Esophagus muscularis mucosa (tissue), 4 donors: ENCODE measurements at regions not wholly inside any gene's neighbourhood (a gene's known extent, or its start where the extent isn't known, plus 50 kb on each side); places are given as distances from the start of the nearest gene placed in this dataset.

ENCODE experiments used
- DNase-seq: peaks from one replicate; pipeline ENCODE4 v3.0.0-alpha.2; 2017; ENCODE audit errors: extremely low spot score
- H3K27ac ChIP-seq, 4 donors: fragments of 200-600 bp; sonication (generic); replicated peaks in 1 of 4; 1 replicate in 3 of 4; 2 replicates in 1 of 4; pipeline ENCODE4 v1.5.1; 2016 to 2019; ENCODE audit warnings: mild to moderate bottlenecking in 1 of 4
- H3K27me3 ChIP-seq, 4 donors: fragments of 200-600 bp; sonication (generic); one replicate each; pipeline versions ENCODE4 v1.5.1 to v1.6.0; 2016 to 2019
- H3K36me3 ChIP-seq, 4 donors: fragments of 200-600 bp; sonication (generic); one replicate each; pipeline ENCODE4 v1.5.1; 2016 to 2019
- H3K4me1 ChIP-seq, 4 donors: fragments of 200-600 bp; sonication (generic); one replicate each; pipeline ENCODE4 v1.5.1; 2016 to 2019
- H3K4me3 ChIP-seq, 4 donors: fragments of 200-600 bp; sonication (generic); 1 replicate in 2 of 4; 2 replicates in 2 of 4; pipeline ENCODE4 v1.5.1; 2016 to 2019; ENCODE audit warnings: mild to moderate bottlenecking in 4 of 4, moderate library complexity in 1 of 4
- H3K9me3 ChIP-seq, 4 donors: fragments of 200-600 bp; sonication (generic); 1 replicate in 3 of 4; 2 replicates in 1 of 4; pipeline ENCODE4 v1.5.1; 2016 to 2019
- CTCF ChIP-seq, 3 experiments: fragments of 200-600 bp in 2 of 3; fragments of 450-650 bp in 1 of 3; sonication (generic) in 2 of 3; IDR thresholded peaks; one replicate each; pipeline ENCODE4 v1.5.1; 2017 to 2019; ENCODE audit warnings: antibody characterized with exemption in 3 of 3, mild to moderate bottlenecking in 2 of 3, moderate library complexity in 1 of 3
- EP300 ChIP-seq: sonication (generic); formaldehyde crosslinking; IDR thresholded peaks from one replicate; pipeline ENCODE4 v1.6.1; 2017; ENCODE audit warnings: antibody characterized with exemption
- POLR2A ChIP-seq: fragments of 450-650 bp; IDR thresholded peaks from one replicate; pipeline ENCODE4 v1.6.1; 2017; ENCODE audit warnings: antibody characterized with exemption, moderate library complexity, mild to moderate bottlenecking, low read depth
- POLR2AphosphoS5 ChIP-seq, 2 donors: sonication (generic); formaldehyde crosslinking; IDR thresholded peaks; one replicate each; pipeline ENCODE4 v1.6.1; 2017; ENCODE audit warnings: antibody characterized with exemption in 2 of 2
- whole genome bisulfite sequencing: methylation state at CpG from one replicate; pipeline ENCODE4 v1.1.5; 2018; 5-methylcytosine and 5-hydroxymethylcytosine counted together
- intact Hi-C: fragments of 100-400 bp; cut with DNase I; formaldehyde crosslinking; loops from one replicate; pipeline ENCODE4 v1.15.1; 2023

DNA sequence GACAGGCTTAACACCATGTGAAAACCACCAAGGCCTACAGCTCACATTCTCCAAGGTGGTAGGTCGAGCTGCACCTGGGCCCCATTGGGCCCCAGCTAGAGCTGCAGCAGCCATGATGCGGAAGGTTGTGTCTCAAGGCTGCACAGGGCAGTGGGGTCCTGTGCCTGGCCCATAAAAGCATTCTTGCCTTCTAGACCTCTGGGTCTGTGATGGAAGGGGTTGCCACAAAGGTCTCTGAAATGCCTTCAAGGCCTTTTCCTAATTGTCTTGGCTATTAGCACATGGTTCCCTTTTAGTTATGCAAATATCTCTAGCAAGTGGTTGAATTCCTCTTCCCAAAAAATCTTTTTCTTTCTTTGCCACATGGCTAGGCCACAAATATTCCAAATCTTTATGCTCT lies 52.5 kb upstream of the C11orf58 start:
- 83% methylated on average over 2 of the region's 2 CpGs for WGBS
- intact Hi-C loops = no loop called here
- DNase-seq = no peak
- H3K36me3 ChIP-seq = no peaks in the 10 kb centered on the region
- no peaks in the 10 kb centered on the region for H3K27me3 ChIP-seq
- no peaks in the 10 kb centered on the region for H3K9me3 ChIP-seq
- H3K27ac ChIP-seq = no peak overlapping the region
- no peak overlapping the region for H3K4me3 ChIP-seq
- no peak for TF ChIP-seq POLR2A
- TF ChIP-seq CTCF (IDR thresholded peaks at IDR 0.05) = no peak
- no peak for TF ChIP-seq EP300
- TF ChIP-seq POLR2AphosphoS5 (IDR thresholded peaks at IDR 0.05) = no peak
- no peaks in the 10 kb centered on the region for H3K4me1 ChIP-seq

DNA sequence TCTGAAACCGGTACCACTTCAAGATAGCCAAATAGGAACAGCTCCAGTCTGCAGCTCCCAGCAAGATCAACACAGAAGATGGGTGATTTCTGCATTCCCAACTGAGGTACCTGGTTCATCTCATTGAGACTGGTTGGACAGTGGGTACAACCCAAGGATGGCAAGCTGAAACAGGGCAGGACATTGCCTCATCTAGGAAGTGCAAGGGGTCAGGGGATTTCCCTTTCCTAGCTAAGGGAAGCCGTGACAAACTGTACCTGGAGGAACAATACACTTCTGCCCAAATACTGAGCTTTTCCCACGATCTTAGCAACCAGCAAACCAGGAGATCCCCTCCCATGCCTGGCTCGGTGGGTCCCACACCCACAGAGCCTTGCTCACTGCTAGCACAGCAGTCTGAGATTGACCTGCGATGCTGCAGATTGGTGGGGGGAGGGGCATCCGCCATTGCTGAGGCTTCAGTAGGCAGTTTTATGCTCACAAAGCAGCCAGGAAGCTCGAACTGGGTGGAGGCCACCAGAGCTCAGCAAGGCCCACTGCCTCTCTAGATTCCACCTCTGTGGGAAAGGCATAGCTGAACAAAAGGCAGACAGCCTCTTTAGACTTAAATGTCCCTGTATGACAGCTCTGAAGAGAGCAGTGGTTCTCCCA lies 59.9 kb upstream of the C11orf58 start:
- Histone ChIP-seq H3K27ac (no peak overlapping the region), H3K9me3 (peaks cover 0 to 3% (median 0%) of the 10 kb centered on the region in 4 donors), H3K27me3 (no peaks in the 10 kb centered on the region), H3K36me3 (no peaks in the 10 kb centered on the region), H3K4me1 (no peaks in the 10 kb centered on the region), H3K4me3 (no peak overlapping the region)
- intact Hi-C loops = no loop called here
- WGBS = 66% methylated on average over 6 of the region's 7 CpGs
- no peak for DNase-seq
- TF ChIP-seq POLR2A (no peak), EP300 (no peak)

DNA sequence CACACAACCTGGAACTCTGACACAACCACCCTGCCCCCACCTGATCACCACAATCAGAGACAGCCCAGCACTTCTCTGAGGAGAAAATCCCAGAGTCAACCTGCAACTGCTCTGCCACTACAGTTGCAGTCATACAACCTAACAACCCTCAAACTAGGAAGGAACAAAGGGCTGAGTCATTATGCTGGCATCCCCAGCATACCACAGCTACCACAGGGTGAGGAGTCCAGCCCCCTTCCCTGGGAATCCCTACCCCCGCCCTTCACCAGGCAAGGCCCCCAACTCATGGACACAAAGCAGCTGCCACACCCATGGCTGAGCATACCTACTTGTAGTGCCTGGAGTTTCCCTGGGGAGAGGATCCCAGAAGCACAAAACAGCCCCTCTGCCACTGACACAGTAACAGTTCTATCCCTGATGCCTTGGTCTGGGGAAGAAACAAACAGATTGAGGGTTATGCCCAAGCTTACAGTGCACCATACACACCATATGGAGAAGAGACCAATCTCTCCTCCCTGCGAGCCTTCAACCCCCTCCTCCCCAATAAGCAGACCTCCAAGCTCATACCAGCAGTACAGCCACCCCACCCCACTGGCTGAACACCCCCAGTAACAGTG lies 68.5 kb upstream of the C11orf58 start:
- no peak for TF ChIP-seq CTCF (IDR thresholded peaks at IDR 0.05)
- no peak for TF ChIP-seq POLR2AphosphoS5 (IDR thresholded peaks at IDR 0.05)
- Histone ChIP-seq H3K27me3 (no peaks in the 10 kb centered on the region), H3K36me3 (no peaks in the 10 kb centered on the region), H3K4me3 (no peak overlapping the region), H3K4me1 (no peaks in the 10 kb centered on the region), H3K9me3 (peaks cover 0 to 26% (median 0%) of the 10 kb centered on the region in 4 donors), H3K27ac (no peak overlapping the region)
- DNase-seq = no peak
- intact Hi-C loops = no loop called here
- 94% methylated on average over 2 of the region's 2 CpGs for WGBS

- no peaks in the 10 kb centered on the region for H3K4me1 ChIP-seq
- TF ChIP-seq CTCF (IDR thresholded peaks at IDR 0.05) = no peak
- no peak for TF ChIP-seq POLR2AphosphoS5 (IDR thresholded peaks at IDR 0.05)
- TF ChIP-seq POLR2A = no peak
- TF ChIP-seq EP300 = no peak
- intact Hi-C loops = no loop called here
- H3K9me3 ChIP-seq = peaks cover 0 to 25% (median 8%) of the 10 kb centered on the region in 4 donors
- DNase-seq = no peak
- H3K27me3 ChIP-seq = peaks cover 0 to 5% (median 0%) of the 10 kb centered on the region in 4 donors
- H3K4me3 ChIP-seq = no peak overlapping the region
- H3K36me3 ChIP-seq = no peaks in the 10 kb centered on the region
- 90% methylated on average over 7 of the region's 9 CpGs for WGBS
- no peak overlapping the region for H3K27ac ChIP-seq
Measured at GRCh38 chr11:16632295-16633200, 105.9 kb upstream of the C11orf58 start.

DNA sequence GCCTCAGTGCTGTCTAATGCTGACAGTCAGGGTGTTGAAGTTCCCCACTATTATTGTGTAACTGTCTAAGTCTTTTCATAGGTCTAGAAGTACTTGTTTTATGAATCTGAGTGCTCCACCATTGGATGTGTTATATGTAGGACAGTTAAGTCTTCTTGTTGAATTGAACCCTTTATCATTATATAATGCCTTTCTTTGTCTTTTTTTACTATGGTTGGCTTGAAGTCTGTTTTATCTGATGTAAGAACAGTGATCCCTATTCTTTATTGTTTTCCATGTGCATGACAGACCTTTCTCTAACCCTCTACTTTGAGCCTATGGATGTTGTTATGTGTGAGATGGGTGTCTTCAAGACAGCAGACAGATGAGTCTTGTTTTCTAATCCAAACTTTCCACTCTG lies 107.8 kb upstream of the C11orf58 start:
- peaks cover 0 to 21% (median 6%) of the 10 kb centered on the region in 4 donors for H3K9me3 ChIP-seq
- H3K4me3 ChIP-seq = no peak overlapping the region
- TF ChIP-seq CTCF (IDR thresholded peaks at IDR 0.05) = no peak
- TF ChIP-seq POLR2AphosphoS5 (IDR thresholded peaks at IDR 0.05) = no peak
- no peak for TF ChIP-seq POLR2A
- TF ChIP-seq EP300 = no peak
- no peaks in the 10 kb centered on the region for H3K4me1 ChIP-seq
- intact Hi-C loops = no loop called here
- no peaks in the 10 kb centered on the region for H3K36me3 ChIP-seq
- no peak overlapping the region for H3K27ac ChIP-seq
- H3K27me3 ChIP-seq = peaks cover 0 to 5% (median 0%) of the 10 kb centered on the region in 4 donors
- no peak for DNase-seq
